Fibroblast of upper back skin (primary cell): ENCODE measurements at regions not wholly inside any gene's neighbourhood (a gene's known extent, or its start where the extent isn't known, plus 50 kb on each side); places are given as distances from the start of the nearest gene placed in this dataset.
"Not testable (repeated sequence)": the region's sequence is repeated elsewhere in the genome, so short reads cannot be mapped to it uniquely, and the experiment has no call there.

ENCODE experiments used
- DNase-seq: peaks from one replicate; pipeline ENCODE4 v3.0.0-alpha.2; 2013

GRCh38 chr13:44312131-44312530 lies 61.5 kb upstream of the SERP2 start:
- no peak for DNase-seq

GRCh38 chr13:44312834-44313551 lies 60.6 kb upstream of the SERP2 start:
- peak; percentile 94 for DNase-seq

- DNase-seq = peak; percentile 82
These were observed 60.0 kb upstream of the SERP2 start for GRCh38 chr13:44313674-44314073.

GRCh38 chr13:44314160-44314559 lies 59.5 kb upstream of the SERP2 start:
- not testable (repeated sequence) for DNase-seq

- peak; percentile 67 for DNase-seq
These were observed 55.9 kb upstream of the SERP2 start for GRCh38 chr13:44317752-44318151.

- peak; percentile 86 for DNase-seq
These were observed 55.5 kb upstream of the SERP2 start for GRCh38 chr13:44318161-44318560.

- no peak for DNase-seq
These were observed 53.0 kb upstream of the SERP2 start for GRCh38 chr13:44320611-44321010.

GRCh38 chr13:44321961-44322360 lies 51.7 kb upstream of the SERP2 start:
- no peak for DNase-seq

- no peak for DNase-seq
These were observed 50.7 kb upstream of the SERP2 start for GRCh38 chr13:44322928-44323327.

GRCh38 chr13:44323754-44324153 lies 49.9 kb upstream of the SERP2 start:
- no peak for DNase-seq
